GM18499 (cell line): ENCODE measurements at regions not wholly inside any gene's neighbourhood (a gene's known extent, or its start where the extent isn't known, plus 50 kb on each side); places are given as distances from the start of the nearest gene placed in this dataset.
"Not testable (repeated sequence)": the region's sequence is repeated elsewhere in the genome, so short reads cannot be mapped to it uniquely, and the experiment has no call there.

Source experiments
- ATAC-seq: cut with Tn5 transposase; IDR thresholded peaks from one replicate; pipeline ENCODE4 v1.9.1; 2021; ENCODE audit warnings: moderate number of reproducible peaks; ENCODE audit not compliant: insufficient read depth, unreplicated experiment

DNA sequence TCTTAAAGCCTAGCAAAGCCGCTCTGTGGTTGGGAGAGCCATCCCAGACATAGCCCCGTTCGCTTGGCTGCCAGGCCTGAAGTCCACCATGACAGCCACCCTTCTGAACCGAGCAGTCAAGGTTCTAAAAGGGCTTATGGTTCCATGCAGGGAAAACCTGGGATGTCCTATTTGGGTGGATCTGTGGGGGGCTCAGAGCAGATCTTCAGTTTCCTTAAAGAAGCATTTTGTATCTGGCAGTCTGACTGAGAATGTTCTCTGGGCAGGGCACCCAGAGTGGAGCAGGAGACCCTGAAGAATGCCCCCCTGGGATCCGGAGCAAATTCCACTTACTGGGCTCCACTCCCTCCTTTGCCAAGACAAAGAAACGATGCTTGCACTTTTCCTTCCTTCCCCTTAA, 127.2 kb downstream of the IRX5 start:
- ATAC-seq, result no peak

DNA sequence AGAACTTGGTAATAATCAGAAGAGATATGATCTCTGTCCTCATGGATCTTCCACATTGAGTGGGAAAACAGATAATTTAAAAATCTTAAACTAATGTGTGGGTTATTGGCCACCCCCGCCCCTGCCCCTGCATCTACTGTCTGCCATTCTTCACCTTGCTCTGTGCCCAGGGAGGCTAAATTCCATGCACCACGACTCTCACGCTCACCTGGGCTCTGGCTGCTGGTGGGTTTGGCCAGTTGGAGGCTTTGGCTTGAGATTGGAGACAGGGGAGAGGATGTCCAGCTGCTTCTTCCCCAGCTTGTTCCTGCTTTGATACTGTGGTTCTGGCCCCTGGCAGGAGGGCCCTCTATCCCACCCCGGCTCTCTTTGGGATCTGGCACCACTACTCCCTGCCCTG, 127.9 kb downstream of the IRX5 start:
- ATAC-seq, result no peak

- ATAC-seq, result no peak
Measured at GRCh38 chr16:55059146-55059545, 128.5 kb downstream of the IRX5 start.

GRCh38 chr16:55061126-55061525, 130.5 kb downstream of the IRX5 start:
- no peak for ATAC-seq

DNA sequence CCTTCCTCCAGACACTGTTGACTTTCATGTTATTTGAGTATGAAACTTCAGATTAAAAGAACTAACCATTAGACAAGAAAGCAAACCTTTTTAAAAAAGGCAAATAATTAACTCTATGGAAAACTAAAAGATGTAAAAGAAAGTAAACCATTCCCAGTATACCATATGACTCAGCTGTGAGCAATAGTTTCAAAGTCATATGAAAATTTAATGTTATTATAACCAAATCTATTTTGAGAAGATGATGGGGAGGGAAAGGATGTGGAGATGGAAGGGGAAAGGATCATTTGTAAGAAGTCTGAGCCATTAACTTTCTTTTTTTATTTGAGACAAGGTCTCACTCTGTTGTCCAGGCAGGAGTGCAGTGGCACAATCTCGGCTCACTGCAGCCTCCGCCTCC, 131.8 kb downstream of the IRX5 start:
- ATAC-seq, result no peak

DNA sequence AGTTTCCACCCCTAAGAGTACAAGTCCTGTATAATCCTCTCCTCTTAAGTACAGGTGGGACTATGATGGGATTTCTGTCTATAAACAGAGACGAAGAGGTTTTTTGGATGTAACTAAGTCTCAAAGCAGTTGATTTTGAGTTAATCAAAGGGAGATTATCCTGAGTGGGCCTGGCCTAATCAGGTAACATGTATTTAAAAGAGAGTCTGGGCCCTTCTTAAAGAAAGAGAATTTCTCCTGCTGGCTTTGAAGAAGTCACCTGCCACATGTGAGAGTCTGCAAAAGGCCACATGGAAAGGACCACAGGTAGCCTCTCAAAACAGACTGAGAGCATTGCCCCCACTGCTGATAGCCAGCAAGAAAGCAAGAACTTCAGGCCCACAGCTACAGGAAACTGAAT, 142.3 kb downstream of the IRX5 start:
- no peak for ATAC-seq

DNA sequence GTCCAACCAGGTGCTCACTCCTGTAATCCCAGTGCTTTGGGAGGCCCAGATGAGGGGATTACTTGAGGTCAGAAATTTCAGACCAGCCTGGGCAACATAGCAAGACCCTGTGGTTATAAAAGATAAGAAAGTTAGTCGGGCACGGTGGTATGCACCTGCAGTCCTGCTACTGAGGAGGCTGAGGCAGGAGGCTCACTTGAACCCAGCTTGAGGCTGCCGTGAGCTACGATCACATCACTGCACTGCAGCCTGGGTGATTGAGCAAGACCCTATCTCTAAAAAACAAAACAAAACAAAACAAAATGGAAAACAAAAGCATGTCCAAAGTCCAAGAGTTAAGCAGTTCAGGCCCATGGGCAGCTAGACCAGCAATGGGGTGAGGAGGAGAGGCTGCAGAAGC, 143.2 kb downstream of the IRX5 start:
- ATAC-seq, result no peak

- ATAC-seq, result not testable (repeated sequence)
Measured at GRCh38 chr16:55075208-55075607, 144.5 kb downstream of the IRX5 start.

DNA sequence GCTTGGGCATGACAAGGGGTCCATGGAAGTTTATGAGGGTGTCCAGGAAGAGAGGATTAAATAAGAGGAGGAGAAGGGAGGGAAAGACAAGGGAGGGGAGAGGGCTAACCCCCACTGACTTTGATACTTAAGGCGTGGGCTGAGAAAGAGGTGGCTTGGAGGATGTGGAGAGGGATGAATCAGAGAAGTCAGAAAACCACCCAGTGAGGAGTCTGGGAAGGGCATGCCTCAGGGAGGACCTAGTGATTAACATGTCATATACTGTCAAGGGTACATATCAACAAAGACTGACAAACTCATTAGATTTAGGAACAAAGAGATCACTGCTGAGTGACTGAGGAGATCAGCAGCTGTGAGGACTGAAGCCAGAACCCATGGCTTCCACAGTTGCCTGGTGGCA, 145.4 kb downstream of the IRX5 start:
- ATAC-seq, result no peak

DNA sequence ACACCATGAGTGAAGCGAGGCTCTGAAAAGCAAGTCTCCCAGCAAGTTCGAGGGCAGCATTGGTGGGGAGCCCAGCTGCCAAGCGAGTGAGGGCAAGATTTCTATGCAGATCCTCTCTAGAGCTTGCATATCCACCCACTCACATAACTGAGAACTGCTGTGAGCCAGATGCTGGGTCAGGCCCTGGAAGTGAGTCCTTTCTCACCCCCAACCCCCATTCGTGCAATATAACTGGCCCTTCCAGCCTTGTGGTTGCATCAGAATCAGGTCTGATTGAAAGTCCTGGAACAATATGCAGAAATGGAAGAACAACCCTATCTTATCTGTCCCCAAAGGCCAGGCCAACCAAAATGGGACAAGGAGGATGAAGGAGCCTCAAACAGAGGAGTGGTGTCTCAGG, 146.6 kb downstream of the IRX5 start:
- no peak for ATAC-seq

- no peak for ATAC-seq
Measured at GRCh38 chr16:55078153-55078552, 147.5 kb downstream of the IRX5 start.

- no peak for ATAC-seq
Measured at GRCh38 chr16:55078699-55079410, 148.2 kb downstream of the IRX5 start.

- ATAC-seq, result no peak
Measured at GRCh38 chr16:55081622-55082590, 151.2 kb downstream of the IRX5 start.

DNA sequence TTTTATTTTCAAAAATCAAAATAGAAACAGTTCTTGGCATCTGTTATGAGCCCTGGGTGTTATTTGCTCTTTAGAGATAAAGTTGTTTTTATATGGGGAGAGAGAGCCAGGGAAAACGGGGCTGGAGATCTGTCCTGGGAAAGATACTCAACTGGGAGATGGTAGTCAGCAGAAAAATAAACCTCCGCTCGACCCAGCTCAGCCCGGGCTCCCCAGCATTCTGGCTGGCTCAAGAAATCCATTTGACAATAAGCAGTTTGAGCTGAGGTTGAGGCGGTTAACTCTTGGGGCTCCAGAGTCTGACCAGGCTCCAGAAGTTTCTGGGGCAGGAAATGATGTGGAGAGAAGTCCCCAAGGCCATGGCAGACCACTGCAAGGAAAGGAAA, 151.9 kb downstream of the IRX5 start:
- ATAC-seq, result no peak

DNA sequence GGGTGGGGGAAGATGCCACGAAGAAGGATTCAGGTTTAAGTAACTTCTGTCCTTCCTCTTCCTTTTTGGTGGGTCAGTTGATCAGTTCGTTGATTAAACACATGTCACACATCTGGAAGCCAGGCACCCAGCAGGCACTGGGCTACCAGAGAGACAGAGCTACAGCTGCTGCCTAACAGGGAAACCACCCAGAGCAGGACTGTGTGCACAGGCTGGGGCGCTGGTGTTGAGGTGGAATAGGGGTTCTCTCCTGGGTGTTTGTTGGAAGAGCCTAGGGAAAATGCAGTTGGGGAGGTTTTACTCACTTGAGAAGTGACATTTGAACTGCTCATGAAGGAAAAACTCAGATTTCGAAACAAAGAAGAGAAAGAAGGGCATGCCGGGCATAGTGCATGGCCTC, 152.4 kb downstream of the IRX5 start:
- no peak for ATAC-seq

DNA sequence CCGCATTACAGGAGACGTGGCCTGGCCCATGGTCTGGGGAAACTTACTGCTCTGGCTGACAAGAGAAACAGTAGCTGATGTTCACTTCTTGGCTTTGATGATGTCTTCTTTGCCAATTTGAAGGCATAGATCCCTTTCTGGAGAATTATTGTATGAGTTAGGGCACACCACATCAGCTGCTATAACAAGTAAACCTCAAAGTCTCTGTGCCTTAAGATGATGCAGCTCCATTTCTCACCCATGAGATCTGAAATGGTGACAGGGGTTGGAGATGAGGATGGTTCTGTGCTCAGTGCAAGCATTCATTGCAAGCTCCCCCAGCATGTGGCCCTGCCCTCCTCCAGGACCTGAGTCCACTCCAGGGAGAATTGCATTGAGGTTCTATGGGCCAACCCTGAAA, 157.4 kb downstream of the IRX5 start:
- ATAC-seq, result no peak

- ATAC-seq, result no peak
Measured at GRCh38 chr16:55089600-55089999, 158.9 kb downstream of the IRX5 start.

DNA sequence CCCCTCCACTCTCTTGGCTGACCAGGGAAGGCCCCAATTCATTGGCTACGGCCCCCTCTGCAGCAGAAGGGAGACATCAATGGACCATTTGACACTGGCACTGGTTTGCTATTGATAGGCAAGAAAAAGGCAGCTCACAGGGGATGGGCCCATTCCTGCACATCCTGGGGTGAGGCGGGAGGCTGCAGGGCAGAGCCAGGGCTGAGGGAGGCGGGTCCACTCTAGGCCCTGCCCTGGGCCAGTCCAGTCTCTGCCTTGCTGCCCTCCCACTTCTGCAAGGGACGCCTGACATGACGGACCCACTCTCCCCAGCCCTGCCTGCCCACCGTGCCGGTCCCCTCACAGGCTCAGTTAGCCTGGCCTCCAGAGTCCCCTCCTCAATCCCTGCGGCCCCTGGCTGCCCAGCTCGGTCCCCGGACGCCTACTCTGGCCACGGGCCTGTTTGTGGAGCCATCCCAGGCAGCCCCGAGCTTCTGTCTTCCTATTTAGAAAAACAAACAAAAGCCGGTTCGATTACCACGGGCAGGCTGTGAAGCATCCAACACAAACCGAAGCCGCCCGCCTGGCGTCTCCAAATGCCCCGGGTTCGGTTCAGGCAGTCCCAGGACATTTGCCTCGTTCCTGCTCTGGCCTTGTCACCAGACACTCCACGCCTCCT, 160.7 kb downstream of the IRX5 start:
- no peak for ATAC-seq

DNA sequence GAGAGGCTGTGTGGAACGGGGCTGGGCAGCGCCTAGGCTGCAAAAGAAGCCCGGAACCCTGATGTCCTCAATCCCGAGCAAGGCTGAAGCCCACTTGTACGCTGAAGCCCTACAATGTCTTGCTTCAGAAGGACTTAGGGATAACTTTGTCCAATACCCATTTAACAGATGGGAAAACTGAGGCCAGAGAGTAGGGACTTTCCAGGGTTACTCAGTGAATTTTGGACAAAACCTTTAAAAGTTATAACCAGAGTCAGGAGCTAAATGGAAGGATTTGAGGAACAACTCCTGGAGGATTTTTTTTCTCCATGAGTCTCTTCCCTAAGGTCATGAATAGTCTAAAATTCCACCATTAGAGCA, 161.2 kb downstream of the IRX5 start:
- ATAC-seq, result no peak

- ATAC-seq, result no peak
Measured at GRCh38 chr16:55100100-55100499, 169.4 kb downstream of the IRX5 start.

DNA sequence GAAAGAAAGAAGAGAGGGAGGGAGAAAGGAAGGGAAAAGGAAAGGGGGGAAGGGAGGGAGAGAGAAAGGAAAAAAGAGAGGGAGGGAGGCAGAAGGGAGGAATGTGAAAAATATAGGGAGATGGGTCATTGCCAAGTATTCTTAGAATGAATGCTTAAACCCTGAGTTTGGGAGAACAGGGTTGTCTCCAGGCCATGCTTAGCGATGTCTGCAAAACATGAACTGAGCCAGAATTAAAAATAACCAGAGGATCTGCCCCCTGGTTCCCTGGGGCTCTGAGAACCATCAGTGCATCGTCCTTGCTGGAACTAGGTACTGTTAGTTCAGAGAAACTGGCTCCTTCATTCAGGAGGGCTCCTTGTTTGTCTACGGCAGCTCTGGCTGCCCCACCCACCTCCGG, 170.4 kb downstream of the IRX5 start:
- no peak for ATAC-seq
